ENCODE measurements at regions not wholly inside any gene's neighbourhood (a gene's known extent, or its start where the extent isn't known, plus 50 kb on each side); places are given as distances from the start of the nearest gene placed in this dataset.

DNA sequence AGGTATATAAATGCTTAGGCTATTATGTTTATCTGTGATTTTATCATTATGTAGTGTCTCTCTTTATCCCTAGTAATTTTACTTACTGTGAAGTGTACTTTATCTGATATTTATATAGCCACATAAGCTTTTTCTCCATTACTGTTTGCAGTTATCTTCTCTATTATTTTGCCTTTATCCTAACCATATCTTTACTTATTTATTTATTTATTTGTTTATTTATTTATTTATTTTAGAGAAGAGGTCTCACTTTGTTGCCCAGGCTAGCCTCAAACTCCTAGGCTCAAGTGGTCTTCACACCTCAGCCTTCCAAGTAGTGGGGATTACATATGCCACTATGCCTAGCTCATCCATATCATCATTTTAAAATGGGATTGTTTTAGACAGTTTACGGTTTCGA is 331.8 kb downstream of the C7orf25 start:
- POLR2A ChIA-PET: no interaction called here
- intact Hi-C loops (cut with micrococcal nuclease; ENCODE audit: unreplicated experiment): no loop called here
- Histone ChIP-seq H3K4me1 (ENCODE audit: control insufficient read depth, insufficient read depth, low read length) (no peaks in the 10 kb centered on the region), H3K4me3 (ENCODE audit: low read depth in 2 of 2, low read length in 2 of 2) (no peak overlapping the region), H3K36me3 (ENCODE audit: control insufficient read depth, insufficient read depth, low read length) (no peaks in the 10 kb centered on the region), H3K9me3 (ENCODE audit: control insufficient read depth, insufficient read depth, low read depth, low read length) (no peaks in the 10 kb centered on the region), H3K27me3 (ENCODE audit: control insufficient read depth, insufficient read depth, low read length) (no peaks in the 10 kb centered on the region), H3K27ac (ENCODE audit: low read length) (no peak overlapping the region)
- in situ Hi-C loops (cut with HindIII; ENCODE audit: low pct_unique_long_range_greater_than_20kb, low sequenced_read_pairs): no loop called here
- TF ChIP-seq TCF7L2 (IDR thresholded peaks at IDR 0.05; ENCODE audit: low read depth, low read length) (no peak), SIN3A (IDR thresholded peaks at IDR 0.05; ENCODE audit: borderline replicate concordance, insufficient read depth, low read depth, low read length) (no peak), REST (IDR thresholded peaks at IDR 0.05; ENCODE audit: insufficient read depth in 1 of 2, low read depth in 2 of 2, low read length in 1 of 2) (no peak), CTCF (IDR thresholded peaks at IDR 0.05) (no peak), POLR2AphosphoS5 (IDR thresholded peaks at IDR 0.05; ENCODE audit: low read depth, low read length) (no peak)
- BruUV-seq (replicated peaks): no TSS peak
- ATAC-seq (no peak), DNase-seq (ENCODE audit: low read depth, low spot score) (no peak)
- CTCF ChIA-PET: no interaction called here

DNA sequence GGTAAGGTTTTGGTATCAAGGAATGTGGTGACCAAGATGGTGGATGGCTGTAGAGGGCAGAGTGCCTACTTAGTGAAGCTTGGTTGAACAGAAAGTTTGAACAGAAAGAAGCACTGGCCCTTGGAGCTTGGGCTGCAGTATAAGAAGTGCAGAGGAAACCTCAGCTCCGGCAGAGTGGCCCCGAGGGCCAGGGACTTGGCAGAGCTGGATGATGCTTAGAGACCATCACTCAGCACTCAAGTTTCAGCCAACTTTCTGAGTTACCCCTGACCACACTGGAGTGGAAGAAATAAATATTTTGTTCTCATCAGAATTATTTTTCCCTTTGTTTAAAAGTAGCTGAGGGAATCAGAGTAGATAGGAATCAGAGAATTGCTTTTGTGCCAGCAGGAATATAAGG is 336.7 kb downstream of the C7orf25 start:
- ChIA-PET POLR2A (no interaction called here), CTCF (no interaction called here)
- Histone ChIP-seq H3K4me1 (ENCODE audit: control insufficient read depth, insufficient read depth, low read length) (no peaks in the 10 kb centered on the region), H3K27me3 (ENCODE audit: control insufficient read depth, insufficient read depth, low read length) (no peaks in the 10 kb centered on the region), H3K36me3 (ENCODE audit: control insufficient read depth, insufficient read depth, low read length) (no peaks in the 10 kb centered on the region), H3K9me3 (ENCODE audit: control insufficient read depth, insufficient read depth, low read depth, low read length) (no peaks in the 10 kb centered on the region), H3K4me3 (ENCODE audit: low read depth in 2 of 2, low read length in 2 of 2) (no peak overlapping the region), H3K27ac (ENCODE audit: low read length) (no peak overlapping the region)
- ATAC-seq (no peak), DNase-seq (ENCODE audit: low read depth, low spot score) (no peak)
- no TSS peak for BruUV-seq (replicated peaks)
- intact Hi-C loops (cut with micrococcal nuclease; ENCODE audit: unreplicated experiment): no loop called here
- in situ Hi-C loops (cut with HindIII; ENCODE audit: low pct_unique_long_range_greater_than_20kb, low sequenced_read_pairs): no loop called here
- TF ChIP-seq REST (IDR thresholded peaks at IDR 0.05; ENCODE audit: insufficient read depth in 1 of 2, low read depth in 2 of 2, low read length in 1 of 2) (no peak), SIN3A (IDR thresholded peaks at IDR 0.05; ENCODE audit: borderline replicate concordance, insufficient read depth, low read depth, low read length) (no peak), TCF7L2 (IDR thresholded peaks at IDR 0.05; ENCODE audit: low read depth, low read length) (no peak), POLR2AphosphoS5 (IDR thresholded peaks at IDR 0.05; ENCODE audit: low read depth, low read length) (no peak), CTCF (IDR thresholded peaks at IDR 0.05) (no peak)
